Adipocyte (in vitro differentiated cells): ENCODE measurements at regions not wholly inside any gene's neighbourhood (a gene's known extent, or its start where the extent isn't known, plus 50 kb on each side); places are given as distances from the start of the nearest gene placed in this dataset.
"Not testable (repeated sequence)": the region's sequence is repeated elsewhere in the genome, so short reads cannot be mapped to it uniquely, and the experiment has no call there.

ENCODE experiments used
- DNase-seq: peaks from one replicate; pipeline ENCODE4 v3.0.0-alpha.2; 2015; ENCODE audit warnings: low read depth
- H3K27me3 ChIP-seq: replicated peaks from 2 replicates; pipeline ENCODE4 v1.7.0; 2013; ENCODE audit warnings: mild to moderate bottlenecking, low read length, moderate library complexity; ENCODE audit not compliant: control insufficient read depth, insufficient read depth
- H3K36me3 ChIP-seq: 2 replicates; pipeline ENCODE4 v1.7.0; 2013; ENCODE audit warnings: low read length, mild to moderate bottlenecking, moderate library complexity; ENCODE audit not compliant: control insufficient read depth, insufficient read depth, severe bottlenecking
- H3K4me1 ChIP-seq: 2 replicates; pipeline ENCODE4 v1.7.0; 2013; ENCODE audit warnings: mild to moderate bottlenecking, low read length, moderate library complexity; ENCODE audit not compliant: control insufficient read depth, insufficient read depth
- H3K4me3 ChIP-seq: 2 replicates; pipeline ENCODE4 v1.7.0; 2013; ENCODE audit warnings: mild to moderate bottlenecking, low read length, moderate library complexity
- H3K9ac ChIP-seq: 2 replicates; pipeline ENCODE4 v1.7.0; 2013; ENCODE audit warnings: mild to moderate bottlenecking, low read length, moderate library complexity
- H3K9me3 ChIP-seq: 2 replicates; pipeline ENCODE4 v1.7.0; 2013; ENCODE audit warnings: mild to moderate bottlenecking, low read length, moderate library complexity; ENCODE audit not compliant: control insufficient read depth

- no peak for DNase-seq
- Histone ChIP-seq H3K4me3 (no peak overlapping the region), H3K36me3 (no peaks in the 10 kb centered on the region)
These were observed 411.2 kb upstream of the SLC30A5 start for GRCh38 chr5:68682400-68683160.

GRCh38 chr5:68683632-68684036, 410.2 kb upstream of the SLC30A5 start:
- H3K36me3 ChIP-seq: no peaks in the 10 kb centered on the region

More at GRCh38 chr5:68682400-68683160, 411.2 kb upstream of the SLC30A5 start:
- peak overlapping the region; percentile 40 for H3K9ac ChIP-seq
- H3K9me3 ChIP-seq: no peaks in the 10 kb centered on the region
- H3K27me3 ChIP-seq: no peaks in the 10 kb centered on the region
- H3K4me1 ChIP-seq: peaks cover 64% of the 10 kb centered on the region

DNA sequence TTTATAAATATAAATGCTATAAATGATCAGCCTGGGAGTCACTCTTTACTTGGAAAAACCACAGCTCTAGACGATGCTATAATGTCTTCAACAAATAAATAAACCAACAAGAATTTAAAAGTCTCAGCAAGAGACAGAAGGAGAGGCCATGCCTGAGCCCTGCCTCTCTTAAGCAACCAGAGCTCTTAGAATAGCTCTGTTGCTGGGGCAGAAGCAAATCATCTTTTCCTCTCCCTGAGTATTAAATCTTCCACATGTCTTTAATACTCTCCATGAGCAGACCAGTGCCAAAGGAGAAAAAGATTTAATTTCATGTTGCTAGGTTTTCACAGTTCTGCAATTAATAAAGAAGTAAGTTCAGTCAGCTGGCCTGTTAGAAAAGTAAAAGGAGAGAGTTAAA, 408.0 kb upstream of the SLC30A5 start:
- Histone ChIP-seq H3K27me3 (no peaks in the 10 kb centered on the region), H3K36me3 (no peaks in the 10 kb centered on the region), H3K9me3 (no peaks in the 10 kb centered on the region), H3K4me3 (no peak overlapping the region), H3K4me1 (peaks cover 45% of the 10 kb centered on the region), H3K9ac (peak overlapping the region; percentile 36)
- DNase-seq: peak; percentile 40

More at GRCh38 chr5:68683632-68684036, 410.2 kb upstream of the SLC30A5 start:
- H3K4me1 ChIP-seq: peaks cover 64% of the 10 kb centered on the region
- DNase-seq: peak; percentile 95
- no peaks in the 10 kb centered on the region for H3K9me3 ChIP-seq
- H3K4me3 ChIP-seq: no peak overlapping the region
- peak overlapping the region; percentile 40 for H3K9ac ChIP-seq
- H3K27me3 ChIP-seq: no peaks in the 10 kb centered on the region

GRCh38 chr5:68688547-68688946, 405.3 kb upstream of the SLC30A5 start:
- Histone ChIP-seq H3K4me3 (no peak overlapping the region), H3K9me3 (no peaks in the 10 kb centered on the region), H3K9ac (no peak overlapping the region), H3K27me3 (no peaks in the 10 kb centered on the region), H3K36me3 (no peaks in the 10 kb centered on the region), H3K4me1 (peaks cover 18% of the 10 kb centered on the region)
- DNase-seq: no peak

- Histone ChIP-seq H3K27me3 (no peaks in the 10 kb centered on the region), H3K4me1 (peaks cover 15% of the 10 kb centered on the region), H3K9me3 (peaks cover 3% of the 10 kb centered on the region), H3K36me3 (no peaks in the 10 kb centered on the region), H3K9ac (no peak overlapping the region), H3K4me3 (no peak overlapping the region)
- DNase-seq: no peak
These were observed 404.8 kb upstream of the SLC30A5 start for GRCh38 chr5:68689010-68689409.

- H3K9ac ChIP-seq: not testable (repeated sequence)
These were observed 401.9 kb upstream of the SLC30A5 start for GRCh38 chr5:68691874-68692273.

GRCh38 chr5:68698025-68698940, 395.5 kb upstream of the SLC30A5 start:
- Histone ChIP-seq H3K4me3 (no peak overlapping the region), H3K27me3 (no peaks in the 10 kb centered on the region), H3K9me3 (peaks cover 8% of the 10 kb centered on the region), H3K4me1 (no peaks in the 10 kb centered on the region), H3K9ac (no peak overlapping the region), H3K36me3 (no peaks in the 10 kb centered on the region)
- no peak for DNase-seq

More at GRCh38 chr5:68691874-68692273, 401.9 kb upstream of the SLC30A5 start:
- not testable (repeated sequence) for H3K9me3 ChIP-seq, H3K36me3 ChIP-seq, H3K4me1 ChIP-seq, H3K27me3 ChIP-seq, DNase-seq, H3K4me3 ChIP-seq

GRCh38 chr5:68699966-68700365, 393.8 kb upstream of the SLC30A5 start:
- H3K36me3 ChIP-seq: no peaks in the 10 kb centered on the region
- H3K9me3 ChIP-seq: peaks cover 5% of the 10 kb centered on the region
- H3K4me3 ChIP-seq: no peak overlapping the region
- DNase-seq: no peak
- H3K4me1 ChIP-seq: no peaks in the 10 kb centered on the region
- H3K27me3 ChIP-seq: no peaks in the 10 kb centered on the region
- no peak overlapping the region for H3K9ac ChIP-seq

DNA sequence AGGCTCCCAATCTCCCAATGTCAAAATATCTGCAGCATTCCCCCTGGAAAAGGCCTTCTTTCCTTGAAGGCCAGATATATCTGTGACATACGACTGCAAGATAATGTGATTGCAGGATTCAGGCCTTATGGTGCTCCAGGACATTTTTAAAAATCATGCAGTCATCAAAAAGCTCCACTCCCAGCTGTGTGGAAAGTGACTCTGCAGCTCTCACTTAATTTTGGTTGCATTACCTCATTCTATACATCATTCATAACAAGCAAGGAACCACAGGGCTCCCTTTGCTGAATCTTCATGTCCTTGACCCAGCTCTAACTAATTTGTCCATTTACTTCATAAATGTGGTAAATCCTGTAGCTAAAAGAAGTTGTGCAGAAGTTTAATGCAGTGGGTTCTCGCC, 386.2 kb upstream of the SLC30A5 start:
- DNase-seq: no peak
- Histone ChIP-seq H3K9me3 (no peaks in the 10 kb centered on the region), H3K36me3 (no peaks in the 10 kb centered on the region), H3K9ac (no peak overlapping the region), H3K4me1 (peaks cover 15% of the 10 kb centered on the region), H3K27me3 (no peaks in the 10 kb centered on the region), H3K4me3 (no peak overlapping the region)

- peaks cover 15% of the 10 kb centered on the region for H3K4me1 ChIP-seq
- no peak overlapping the region for H3K4me3 ChIP-seq
- no peaks in the 10 kb centered on the region for H3K9me3 ChIP-seq
- no peak for DNase-seq
- H3K27me3 ChIP-seq: no peaks in the 10 kb centered on the region
- no peaks in the 10 kb centered on the region for H3K36me3 ChIP-seq
- H3K9ac ChIP-seq: no peak overlapping the region
These were observed 385.5 kb upstream of the SLC30A5 start for GRCh38 chr5:68708156-68708841.

DNA sequence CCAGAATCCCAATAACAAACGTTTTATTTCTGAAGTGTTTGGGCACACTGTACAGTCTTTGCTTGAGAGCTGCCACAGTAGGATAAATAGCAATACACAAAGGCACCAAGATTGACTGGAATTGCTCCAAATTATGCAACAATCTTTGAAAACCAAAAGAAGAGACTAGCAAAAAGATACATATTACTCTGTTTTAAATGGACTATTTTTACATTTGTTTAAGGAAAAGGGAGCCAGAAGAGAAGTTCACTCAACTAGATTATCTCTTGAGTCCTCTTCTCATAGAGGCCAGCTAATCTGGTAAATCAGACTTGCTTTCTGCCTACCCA, 385.0 kb upstream of the SLC30A5 start:
- no peaks in the 10 kb centered on the region for H3K27me3 ChIP-seq
- H3K9ac ChIP-seq: peak overlapping the region; percentile 2
- H3K4me1 ChIP-seq: peaks cover 15% of the 10 kb centered on the region
- no peaks in the 10 kb centered on the region for H3K36me3 ChIP-seq
- H3K4me3 ChIP-seq: no peak overlapping the region
- DNase-seq: peak; percentile 29
- H3K9me3 ChIP-seq: no peaks in the 10 kb centered on the region
